GM23338 (cell line): ENCODE measurements at regions not wholly inside any gene's neighbourhood (a gene's known extent, or its start where the extent isn't known, plus 50 kb on each side); places are given as distances from the start of the nearest gene placed in this dataset.

Source experiments
- ATAC-seq: fragments of 200-7000 bp; cut with Tn5 transposase; 3 replicates; pipeline ENCODE4 v1.9.1; 2020
- DNase-seq: peaks from one replicate; pipeline ENCODE4 v3.0.0-alpha.2; 2015; ENCODE audit warnings: low spot score
- H2AFZ ChIP-seq: fragments of 200-600 bp; sonication (generic); 2 replicates; pipeline ENCODE4 v1.8.0; 2016; ENCODE audit warnings: antibody characterized with exemption, mild to moderate bottlenecking, moderate library complexity
- H3F3A ChIP-seq: fragments of 200-600 bp; sonication (generic); replicated peaks from 2 replicates; pipeline ENCODE4 v1.8.0; 2017; ENCODE audit warnings: antibody characterized with exemption, mixed run types, low read depth
- H3K27ac ChIP-seq: fragments of 200-600 bp; sonication (generic); 2 replicates; pipeline ENCODE4 v1.6.1; 2016; ENCODE audit warnings: low read depth
- H3K27me3 ChIP-seq: fragments of 200-600 bp; sonication (generic); 2 replicates; pipeline ENCODE4 v1.8.0; 2016; ENCODE audit warnings: mild to moderate bottlenecking, mixed run types, moderate library complexity; ENCODE audit not compliant: insufficient read depth
- H3K36me3 ChIP-seq: fragments of 200-600 bp; sonication (generic); 2 replicates; pipeline ENCODE4 v1.8.0; 2016; ENCODE audit warnings: mild to moderate bottlenecking; ENCODE audit not compliant: insufficient read depth
- H3K4me1 ChIP-seq: fragments of 200-600 bp; sonication (generic); 2 replicates; pipeline ENCODE4 v1.8.0; 2016; ENCODE audit warnings: mild to moderate bottlenecking, moderate library complexity; ENCODE audit not compliant: insufficient read depth
- H3K4me2 ChIP-seq: fragments of 200-600 bp; sonication (generic); 2 replicates; pipeline ENCODE4 v1.7.1; 2017; ENCODE audit warnings: mixed run types
- H3K4me3 ChIP-seq: fragments of 200-600 bp; sonication (generic); 2 replicates; pipeline ENCODE4 v1.6.1; 2016; ENCODE audit warnings: mixed run types
- H3K79me2 ChIP-seq: fragments of 200-600 bp; sonication (generic); replicated peaks from 2 replicates; pipeline ENCODE4 v1.8.0; 2017; ENCODE audit warnings: mild to moderate bottlenecking; ENCODE audit not compliant: insufficient read depth
- H3K9me2 ChIP-seq: fragments of 200-600 bp; sonication (generic); 2 replicates; pipeline ENCODE4 v1.8.0; 2017; ENCODE audit not compliant: insufficient read depth
- H4K20me1 ChIP-seq: fragments of 200-600 bp; sonication (generic); replicated peaks from 2 replicates; pipeline ENCODE4 v1.8.0; 2017; ENCODE audit warnings: mild to moderate bottlenecking; ENCODE audit not compliant: insufficient read depth
- H3K27ac Mint-ChIP-seq: 2 replicates; pipeline ENCODE4 v1.8.0; 2020; ENCODE audit warnings: inconsistent platforms, mild to moderate bottlenecking, moderate library complexity, mixed read lengths
- H3K27me3 Mint-ChIP-seq: 3 replicates; pipeline ENCODE4 v1.8.0; 2022; ENCODE audit warnings: low read depth, mild to moderate bottlenecking, moderate library complexity, mixed read lengths, inconsistent platforms; ENCODE audit not compliant: insufficient read depth, poor library complexity
- H3K36me3 Mint-ChIP-seq: 3 replicates; pipeline ENCODE4 v1.8.0; 2021; ENCODE audit warnings: low read depth, mild to moderate bottlenecking, inconsistent platforms, moderate library complexity, mixed read lengths
- H3K4me1 Mint-ChIP-seq: 3 replicates; pipeline ENCODE4 v1.8.0; 2020; ENCODE audit warnings: mild to moderate bottlenecking, inconsistent platforms, mixed read lengths
- H3K4me3 Mint-ChIP-seq: 3 replicates; pipeline ENCODE4 v1.8.0; 2021; ENCODE audit warnings: moderate library complexity, mild to moderate bottlenecking, inconsistent platforms, mixed read lengths
- H3K9me3 Mint-ChIP-seq: 3 replicates; pipeline ENCODE4 v1.8.0; 2020; ENCODE audit warnings: moderate library complexity, mild to moderate bottlenecking, inconsistent platforms, mixed read lengths
- CREB1 ChIP-seq: fragments of 250-450 bp; sonication (Bioruptor Pico); IDR thresholded peaks from 2 replicates; pipeline ENCODE4 v1.5.0; 2020; ENCODE audit warnings: low read depth, mild to moderate bottlenecking, moderate library complexity
- EZH2phosphoT487 ChIP-seq: fragments of 200-600 bp; sonication (generic); IDR thresholded peaks from one replicate; pipeline ENCODE4 v1.8.1; 2018; ENCODE audit warnings: antibody characterized with exemption; ENCODE audit not compliant: unreplicated experiment
- JUNB ChIP-seq: IDR thresholded peaks from one replicate; pipeline ENCODE4 v1.6.1; 2016; ENCODE audit warnings: antibody characterized with exemption; ENCODE audit not compliant: unreplicated experiment
- NANOG ChIP-seq: IDR thresholded peaks from 2 replicates; pipeline ENCODE4 v1.6.1; 2016; ENCODE audit warnings: antibody characterized with exemption, borderline replicate concordance
- POLR2AphosphoS5 ChIP-seq: IDR thresholded peaks from 2 replicates; pipeline ENCODE4 v1.6.1; 2016; ENCODE audit warnings: antibody characterized with exemption, low read depth
- STAT1 ChIP-seq: IDR thresholded peaks from one replicate; pipeline ENCODE4 v1.6.1; 2016; ENCODE audit warnings: antibody characterized with exemption; ENCODE audit not compliant: unreplicated experiment
- ZNF114 ChIP-seq: fragments of 250-450 bp; sonication (Bioruptor Pico); IDR thresholded peaks from 2 replicates; pipeline ENCODE4 v1.5.0; 2020; ENCODE audit warnings: mild to moderate bottlenecking, moderate library complexity
- TF ChIP-seq, protein P1 (sequence below): IDR thresholded peaks from one replicate; pipeline ENCODE4 v1.6.1; 2018; ENCODE audit warnings: antibody characterized with exemption; ENCODE audit not compliant: unreplicated experiment
- TF ChIP-seq, protein P2 (sequence below): IDR thresholded peaks from 2 replicates; pipeline ENCODE4 v1.6.1; 2016; ENCODE audit warnings: antibody characterized with exemption

DNA sequence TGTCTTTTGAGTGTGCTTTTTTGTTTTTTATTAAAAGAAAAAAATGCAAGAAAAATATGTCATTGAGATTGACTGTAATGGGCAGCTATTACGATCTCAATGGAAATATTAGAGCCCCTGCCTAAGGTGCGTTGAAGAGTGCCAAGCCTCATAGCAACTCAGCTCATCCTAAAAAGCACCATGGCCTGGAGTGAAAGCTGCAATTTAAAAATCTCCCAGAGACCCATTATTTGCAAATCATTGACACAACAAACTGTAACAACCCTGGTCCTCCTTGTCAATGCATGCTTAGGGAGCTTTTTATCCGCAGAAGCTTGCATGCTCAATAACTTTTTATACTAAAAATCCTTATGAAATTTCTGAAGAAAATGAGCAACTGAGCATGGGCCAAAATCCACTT is 954.5 kb downstream of the ADGRL2 start (continued):
- TF ChIP-seq, protein P1, sequence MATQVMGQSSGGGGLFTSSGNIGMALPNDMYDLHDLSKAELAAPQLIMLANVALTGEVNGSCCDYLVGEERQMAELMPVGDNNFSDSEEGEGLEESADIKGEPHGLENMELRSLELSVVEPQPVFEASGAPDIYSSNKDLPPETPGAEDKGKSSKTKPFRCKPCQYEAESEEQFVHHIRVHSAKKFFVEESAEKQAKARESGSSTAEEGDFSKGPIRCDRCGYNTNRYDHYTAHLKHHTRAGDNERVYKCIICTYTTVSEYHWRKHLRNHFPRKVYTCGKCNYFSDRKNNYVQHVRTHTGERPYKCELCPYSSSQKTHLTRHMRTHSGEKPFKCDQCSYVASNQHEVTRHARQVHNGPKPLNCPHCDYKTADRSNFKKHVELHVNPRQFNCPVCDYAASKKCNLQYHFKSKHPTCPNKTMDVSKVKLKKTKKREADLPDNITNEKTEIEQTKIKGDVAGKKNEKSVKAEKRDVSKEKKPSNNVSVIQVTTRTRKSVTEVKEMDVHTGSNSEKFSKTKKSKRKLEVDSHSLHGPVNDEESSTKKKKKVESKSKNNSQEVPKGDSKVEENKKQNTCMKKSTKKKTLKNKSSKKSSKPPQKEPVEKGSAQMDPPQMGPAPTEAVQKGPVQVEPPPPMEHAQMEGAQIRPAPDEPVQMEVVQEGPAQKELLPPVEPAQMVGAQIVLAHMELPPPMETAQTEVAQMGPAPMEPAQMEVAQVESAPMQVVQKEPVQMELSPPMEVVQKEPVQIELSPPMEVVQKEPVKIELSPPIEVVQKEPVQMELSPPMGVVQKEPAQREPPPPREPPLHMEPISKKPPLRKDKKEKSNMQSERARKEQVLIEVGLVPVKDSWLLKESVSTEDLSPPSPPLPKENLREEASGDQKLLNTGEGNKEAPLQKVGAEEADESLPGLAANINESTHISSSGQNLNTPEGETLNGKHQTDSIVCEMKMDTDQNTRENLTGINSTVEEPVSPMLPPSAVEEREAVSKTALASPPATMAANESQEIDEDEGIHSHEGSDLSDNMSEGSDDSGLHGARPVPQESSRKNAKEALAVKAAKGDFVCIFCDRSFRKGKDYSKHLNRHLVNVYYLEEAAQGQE, result no peak
- no peak for TF ChIP-seq EZH2phosphoT487

GRCh38 chr1:82752046-82752445 is 951.3 kb downstream of the ADGRL2 start:
- Mint-ChIP-seq H3K4me1 (no peaks in the 10 kb centered on the region), H3K9me3 (no peaks in the 10 kb centered on the region), H3K27ac (no peak overlapping the region), H3K4me3 (no peak overlapping the region), H3K27me3 (no peaks in the 10 kb centered on the region), H3K36me3 (no peaks in the 10 kb centered on the region)
- H3K27me3 ChIP-seq, result no peaks in the 10 kb centered on the region
- no peak overlapping the region for H3K4me3 ChIP-seq
- no peak for ATAC-seq
- no peaks in the 10 kb centered on the region for H4K20me1 ChIP-seq
- H3K79me2 ChIP-seq, result no peaks in the 10 kb centered on the region
- no peaks in the 10 kb centered on the region for H3K36me3 ChIP-seq
- no peaks in the 10 kb centered on the region for H3K4me1 ChIP-seq
- H3F3A ChIP-seq, result no peaks in the 10 kb centered on the region
- H2AFZ ChIP-seq, result no peak overlapping the region
- no peak overlapping the region for H3K27ac ChIP-seq
- H3K9me2 ChIP-seq, result no peaks in the 10 kb centered on the region
- no peak for DNase-seq
- no peak overlapping the region for H3K4me2 ChIP-seq
- no peak for TF ChIP-seq NANOG
- TF ChIP-seq CREB1 (CRISPR knock-in tag), result no peak
- TF ChIP-seq EZH2phosphoT487, result no peak
- TF ChIP-seq POLR2AphosphoS5, result no peak
- TF ChIP-seq JUNB, result no peak
- TF ChIP-seq, protein P2, sequence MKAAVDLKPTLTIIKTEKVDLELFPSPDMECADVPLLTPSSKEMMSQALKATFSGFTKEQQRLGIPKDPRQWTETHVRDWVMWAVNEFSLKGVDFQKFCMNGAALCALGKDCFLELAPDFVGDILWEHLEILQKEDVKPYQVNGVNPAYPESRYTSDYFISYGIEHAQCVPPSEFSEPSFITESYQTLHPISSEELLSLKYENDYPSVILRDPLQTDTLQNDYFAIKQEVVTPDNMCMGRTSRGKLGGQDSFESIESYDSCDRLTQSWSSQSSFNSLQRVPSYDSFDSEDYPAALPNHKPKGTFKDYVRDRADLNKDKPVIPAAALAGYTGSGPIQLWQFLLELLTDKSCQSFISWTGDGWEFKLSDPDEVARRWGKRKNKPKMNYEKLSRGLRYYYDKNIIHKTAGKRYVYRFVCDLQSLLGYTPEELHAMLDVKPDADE, result no peak
- TF ChIP-seq STAT1, result no peak
- TF ChIP-seq ZNF114 (CRISPR knock-in tag), result no peak

DNA sequence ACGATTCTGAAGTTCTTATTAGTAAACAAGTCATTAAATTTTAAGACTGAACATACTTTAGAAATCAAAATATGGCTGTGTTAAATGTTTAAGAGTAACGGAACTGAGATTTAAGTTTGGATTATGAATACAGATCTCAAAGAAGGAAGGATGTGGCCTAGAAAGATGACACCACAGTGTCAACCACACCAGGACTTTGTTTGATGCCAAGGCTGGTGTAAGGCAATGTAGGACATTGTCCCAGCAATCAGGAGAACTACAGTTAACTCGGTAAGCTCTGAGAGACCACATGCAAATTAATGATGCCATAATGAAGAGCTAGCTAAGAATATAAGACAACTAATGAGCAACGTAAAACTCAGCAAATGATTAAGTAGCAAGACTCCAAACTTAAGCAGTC is 932.9 kb downstream of the ADGRL2 start:
- no peak overlapping the region for H3K4me3 ChIP-seq
- no peaks in the 10 kb centered on the region for H3F3A ChIP-seq
- Mint-ChIP-seq H3K4me1 (no peaks in the 10 kb centered on the region), H3K27ac (no peak overlapping the region), H3K9me3 (peaks cover 21% of the 10 kb centered on the region), H3K27me3 (no peaks in the 10 kb centered on the region), H3K4me3 (no peak overlapping the region), H3K36me3 (peaks cover 20% of the 10 kb centered on the region)
- ATAC-seq, result no peak
- H3K79me2 ChIP-seq, result no peaks in the 10 kb centered on the region
- no peaks in the 10 kb centered on the region for H3K27me3 ChIP-seq
- H3K4me1 ChIP-seq, result no peaks in the 10 kb centered on the region
- H4K20me1 ChIP-seq, result no peaks in the 10 kb centered on the region
- no peak overlapping the region for H3K4me2 ChIP-seq
- no peak for DNase-seq
- H3K36me3 ChIP-seq, result peaks cover 5% of the 10 kb centered on the region; the same call in 1 of the 2 replicates
- no peaks in the 10 kb centered on the region for H3K9me2 ChIP-seq
- H2AFZ ChIP-seq, result no peak overlapping the region
- no peak overlapping the region for H3K27ac ChIP-seq
- TF ChIP-seq, protein P1, result no peak
- TF ChIP-seq POLR2AphosphoS5 (no peak), NANOG (no peak), JUNB (no peak)
